Fibroblast of lung (primary cell): ENCODE measurements at regions not wholly inside any gene's neighbourhood (a gene's known extent, or its start where the extent isn't known, plus 50 kb on each side); places are given as distances from the start of the nearest gene placed in this dataset.

ENCODE experiments used
- EZH2 ChIP-seq: IDR thresholded peaks from 2 replicates; pipeline ENCODE4 v1.5.1; 2012; ENCODE audit warnings: low read length, control low read depth, mild to moderate bottlenecking; ENCODE audit errors: missing control alignments
- TF ChIP-seq, protein P1 (sequence below), 2 donors: IDR thresholded peaks in 1 of 2; conservative IDR thresholded peaks in 1 of 2; 1 replicate in 1 of 2; 2 replicates in 1 of 2; pipeline ENCODE4 v1.5.1; 2011 to 2012; ENCODE audit warnings: low read length in 2 of 2, control low read depth in 1 of 2, inconsistent platforms in 1 of 2, low read depth in 1 of 2, mild to moderate bottlenecking in 1 of 2

GRCh38 chr4:166675411-166675810 lies 558.9 kb downstream of the SPOCK3 start:
- TF ChIP-seq, protein P1, sequence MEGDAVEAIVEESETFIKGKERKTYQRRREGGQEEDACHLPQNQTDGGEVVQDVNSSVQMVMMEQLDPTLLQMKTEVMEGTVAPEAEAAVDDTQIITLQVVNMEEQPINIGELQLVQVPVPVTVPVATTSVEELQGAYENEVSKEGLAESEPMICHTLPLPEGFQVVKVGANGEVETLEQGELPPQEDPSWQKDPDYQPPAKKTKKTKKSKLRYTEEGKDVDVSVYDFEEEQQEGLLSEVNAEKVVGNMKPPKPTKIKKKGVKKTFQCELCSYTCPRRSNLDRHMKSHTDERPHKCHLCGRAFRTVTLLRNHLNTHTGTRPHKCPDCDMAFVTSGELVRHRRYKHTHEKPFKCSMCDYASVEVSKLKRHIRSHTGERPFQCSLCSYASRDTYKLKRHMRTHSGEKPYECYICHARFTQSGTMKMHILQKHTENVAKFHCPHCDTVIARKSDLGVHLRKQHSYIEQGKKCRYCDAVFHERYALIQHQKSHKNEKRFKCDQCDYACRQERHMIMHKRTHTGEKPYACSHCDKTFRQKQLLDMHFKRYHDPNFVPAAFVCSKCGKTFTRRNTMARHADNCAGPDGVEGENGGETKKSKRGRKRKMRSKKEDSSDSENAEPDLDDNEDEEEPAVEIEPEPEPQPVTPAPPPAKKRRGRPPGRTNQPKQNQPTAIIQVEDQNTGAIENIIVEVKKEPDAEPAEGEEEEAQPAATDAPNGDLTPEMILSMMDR (conservative IDR thresholded peaks at IDR 0.05 in 1 of 2, IDR thresholded peaks at IDR 0.05 in 1 of 2; ENCODE audit: low read depth in 1 of 2, low read length in 2 of 2), result no peak
- TF ChIP-seq EZH2, result no peak
